ENCODE measurements at regions not wholly inside any gene's neighbourhood (a gene's known extent, or its start where the extent isn't known, plus 50 kb on each side); places are given as distances from the start of the nearest gene placed in this dataset.
A peak's percentile ranks its signal among the peaks of the same experiment; 100 is the strongest.

- Histone ChIP-seq H3K36me3 (no peaks in the 10 kb centered on the region), H3K9me3 (replicated peaks) (no peaks in the 10 kb centered on the region), H3K4me1 (no peaks in the 10 kb centered on the region), H3K4me3 (no peak overlapping the region), H3K27me3 (no peaks in the 10 kb centered on the region), H3K27ac (no peak overlapping the region)
- no peak for DNase-seq
Observed at GRCh38 chr3:146881356-146881755, 276.2 kb upstream of the PLSCR5 start.

GRCh38 chr3:146873748-146874147 is 268.6 kb upstream of the PLSCR5 start:
- Histone ChIP-seq H3K9me3 (replicated peaks) (0 out of 2 replicates have a peak, but pooled peaks cover 6% of the 10 kb centered on the region), H3K27me3 (no peaks in the 10 kb centered on the region), H3K36me3 (no peaks in the 10 kb centered on the region), H3K4me3 (no peak overlapping the region), H3K27ac (no peak overlapping the region), H3K4me1 (peaks cover 3% of the 10 kb centered on the region; the same call in 1 of the 2 replicates)
- DNase-seq: no peak

DNA sequence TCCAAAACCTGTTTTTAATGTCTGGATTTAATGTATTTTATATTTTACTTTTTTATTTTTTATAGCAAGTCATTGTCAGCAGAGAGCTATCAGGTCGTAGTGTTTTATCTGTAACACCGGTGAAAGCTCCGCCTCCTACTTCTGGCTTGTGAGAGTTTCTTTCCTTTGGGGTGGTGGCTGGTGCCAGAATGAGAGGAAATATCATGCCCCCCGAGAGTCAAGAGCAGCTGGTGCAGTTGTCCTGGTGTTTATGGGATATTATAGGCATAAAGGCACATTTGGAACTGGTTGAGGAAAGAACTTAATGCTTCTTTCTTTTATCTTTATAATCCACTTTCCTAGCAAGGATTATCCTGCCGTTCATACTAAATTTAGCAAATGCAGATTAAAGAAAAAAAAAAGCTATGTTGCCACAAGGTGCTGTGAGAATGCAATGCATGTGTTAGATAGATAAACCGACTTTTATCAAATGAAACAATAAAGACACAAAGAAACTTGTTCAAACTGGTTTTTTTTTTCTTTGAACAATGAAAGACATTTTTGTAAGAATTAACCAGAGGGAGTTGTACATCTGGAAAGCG is 260.1 kb upstream of the PLSCR5 start:
- Histone ChIP-seq H3K4me3 (no peak overlapping the region), H3K27ac (no peak overlapping the region), H3K9me3 (replicated peaks) (no peaks in the 10 kb centered on the region), H3K4me1 (peaks cover 11% of the 10 kb centered on the region; the same call in 1 of the 2 replicates), H3K36me3 (no peaks in the 10 kb centered on the region), H3K27me3 (no peaks in the 10 kb centered on the region)
- DNase-seq: peak; percentile 50 to 75

DNA sequence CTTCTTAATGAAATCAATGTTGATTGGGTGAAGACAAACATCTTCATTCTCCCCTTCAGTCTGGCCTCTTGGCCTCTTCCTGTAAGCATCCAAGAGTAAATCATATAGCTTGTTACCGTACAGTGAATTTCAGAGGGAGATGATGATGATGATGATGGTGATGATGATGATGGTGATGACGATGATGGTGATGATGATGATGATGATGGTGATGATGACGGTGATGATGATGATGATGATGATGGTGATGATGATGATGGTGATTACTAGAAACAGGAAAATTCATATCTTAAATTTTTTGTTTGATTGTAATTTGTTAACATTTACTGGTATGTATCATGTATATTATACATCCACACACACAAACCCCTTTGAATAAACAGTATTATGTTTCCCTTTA is 256.1 kb upstream of the PLSCR5 start:
- no peak for DNase-seq
- no peaks in the 10 kb centered on the region for H3K9me3 ChIP-seq (replicated peaks)
- H3K4me1 ChIP-seq: peaks cover 9% of the 10 kb centered on the region; the same call in 1 of the 2 replicates
- H3K4me3 ChIP-seq: no peak overlapping the region
- H3K27me3 ChIP-seq: no peaks in the 10 kb centered on the region
- H3K36me3 ChIP-seq: no peaks in the 10 kb centered on the region
- no peak overlapping the region for H3K27ac ChIP-seq

GRCh38 chr3:146854523-146854922 is 249.4 kb upstream of the PLSCR5 start:
- DNase-seq: no peak
- Histone ChIP-seq H3K4me3 (no peak overlapping the region), H3K9me3 (replicated peaks) (no peaks in the 10 kb centered on the region), H3K36me3 (no peaks in the 10 kb centered on the region), H3K4me1 (no peaks in the 10 kb centered on the region), H3K27me3 (no peaks in the 10 kb centered on the region), H3K27ac (no peak overlapping the region)

GRCh38 chr3:146851665-146852064 is 246.5 kb upstream of the PLSCR5 start:
- no peaks in the 10 kb centered on the region for H3K9me3 ChIP-seq (replicated peaks)
- H3K27ac ChIP-seq: no peak overlapping the region
- no peaks in the 10 kb centered on the region for H3K27me3 ChIP-seq
- H3K4me3 ChIP-seq: no peak overlapping the region
- H3K4me1 ChIP-seq: no peaks in the 10 kb centered on the region
- no peak for DNase-seq
- no peaks in the 10 kb centered on the region for H3K36me3 ChIP-seq

- H3K27me3 ChIP-seq: no peaks in the 10 kb centered on the region
- DNase-seq: peak in 1 of 2 experiments; percentile 77
- no peaks in the 10 kb centered on the region for H3K36me3 ChIP-seq
Observed at GRCh38 chr3:146845361-146845760, 240.2 kb upstream of the PLSCR5 start.

DNA sequence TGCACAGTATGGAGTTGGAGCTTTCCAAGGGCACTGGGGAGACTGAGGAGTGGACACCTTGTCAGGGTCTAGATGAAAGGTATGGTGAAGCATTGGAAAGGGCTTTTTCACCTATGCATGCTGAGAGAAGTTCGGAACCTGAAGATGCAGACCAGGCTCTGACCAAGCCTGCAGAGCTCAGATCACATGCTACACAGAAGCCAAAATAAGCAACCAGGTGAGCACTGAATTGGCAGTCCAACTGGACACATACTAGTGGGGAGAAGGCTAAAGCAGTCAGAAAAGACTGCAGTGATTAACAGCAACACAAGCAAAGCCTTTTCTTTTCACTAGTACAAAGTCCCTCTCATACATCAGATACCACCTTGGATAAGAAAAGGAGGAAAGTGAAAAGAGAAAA is 238.3 kb upstream of the PLSCR5 start:
- no peaks in the 10 kb centered on the region; the same call in 1 of the 2 replicates for H3K9me3 ChIP-seq (replicated peaks)
- no peak overlapping the region for H3K4me3 ChIP-seq
- no peaks in the 10 kb centered on the region for H3K27me3 ChIP-seq
- no peaks in the 10 kb centered on the region for H3K36me3 ChIP-seq
- no peak for DNase-seq
- no peak overlapping the region for H3K27ac ChIP-seq
- H3K4me1 ChIP-seq: peaks cover 12% of the 10 kb centered on the region

More at GRCh38 chr3:146845361-146845760, 240.2 kb upstream of the PLSCR5 start:
- Histone ChIP-seq H3K9me3 (replicated peaks) (no peaks in the 10 kb centered on the region; the same call in 1 of the 2 replicates), H3K4me1 (peaks cover 12% of the 10 kb centered on the region), H3K27ac (peak overlapping the region; percentile 41), H3K4me3 (no peak overlapping the region)

DNA sequence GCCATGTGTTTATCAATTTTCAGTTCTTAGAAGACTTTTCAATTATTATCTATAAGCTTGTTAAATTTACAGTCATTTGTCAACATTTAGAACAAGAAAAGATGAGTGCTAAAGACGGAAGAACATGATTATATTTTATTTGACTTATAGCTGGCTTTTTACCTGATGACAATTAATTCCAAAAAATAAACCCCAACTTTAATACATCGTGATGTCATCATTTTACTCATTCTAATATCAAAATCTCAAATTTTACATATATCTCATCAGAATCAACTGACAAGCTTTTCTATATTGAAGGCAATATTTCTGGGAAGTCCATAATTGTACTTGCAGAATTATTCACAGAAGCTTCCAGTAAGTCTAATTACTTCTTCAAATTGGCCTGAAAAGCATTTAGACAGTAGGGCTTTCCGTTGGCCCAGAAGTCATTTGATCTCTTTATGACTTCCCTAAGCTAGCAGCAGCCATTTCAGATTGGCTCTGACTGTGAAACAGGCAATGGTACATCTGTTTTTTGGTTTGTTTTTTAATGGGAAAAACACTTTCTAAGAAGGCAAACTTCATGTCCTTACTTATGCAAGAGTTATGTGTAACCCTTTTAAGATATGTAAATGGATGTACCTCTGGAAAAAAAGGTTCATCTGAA is 234.7 kb upstream of the PLSCR5 start:
- Histone ChIP-seq H3K4me3 (no peak overlapping the region), H3K27ac (no peak overlapping the region), H3K9me3 (replicated peaks) (no peaks in the 10 kb centered on the region; the same call in 1 of the 2 replicates), H3K27me3 (no peaks in the 10 kb centered on the region), H3K36me3 (no peaks in the 10 kb centered on the region), H3K4me1 (peaks cover 3% of the 10 kb centered on the region)
- DNase-seq: no peak

- no peak overlapping the region for H3K27ac ChIP-seq
- H3K36me3 ChIP-seq: no peaks in the 10 kb centered on the region
- DNase-seq: no peak
- no peaks in the 10 kb centered on the region for H3K9me3 ChIP-seq (replicated peaks)
- H3K4me1 ChIP-seq: no peaks in the 10 kb centered on the region
- no peak overlapping the region for H3K4me3 ChIP-seq
- H3K27me3 ChIP-seq: no peaks in the 10 kb centered on the region
Observed at GRCh38 chr3:146838221-146838620, 233.1 kb upstream of the PLSCR5 start.

- Histone ChIP-seq H3K27ac (no peak overlapping the region), H3K27me3 (no peaks in the 10 kb centered on the region), H3K4me1 (no peaks in the 10 kb centered on the region), H3K4me3 (no peak overlapping the region), H3K9me3 (replicated peaks) (no peaks in the 10 kb centered on the region), H3K36me3 (no peaks in the 10 kb centered on the region)
- no peak for DNase-seq
Observed at GRCh38 chr3:146834917-146835316, 229.8 kb upstream of the PLSCR5 start.

- Histone ChIP-seq H3K27ac (no peak overlapping the region), H3K4me3 (no peak overlapping the region), H3K9me3 (replicated peaks) (0 out of 2 replicates have a peak, but pooled peaks cover 3% of the 10 kb centered on the region), H3K27me3 (no peaks in the 10 kb centered on the region), H3K4me1 (no peaks in the 10 kb centered on the region), H3K36me3 (no peaks in the 10 kb centered on the region)
- no peak for DNase-seq
Observed at GRCh38 chr3:146832857-146833458, 227.8 kb upstream of the PLSCR5 start.

DNA sequence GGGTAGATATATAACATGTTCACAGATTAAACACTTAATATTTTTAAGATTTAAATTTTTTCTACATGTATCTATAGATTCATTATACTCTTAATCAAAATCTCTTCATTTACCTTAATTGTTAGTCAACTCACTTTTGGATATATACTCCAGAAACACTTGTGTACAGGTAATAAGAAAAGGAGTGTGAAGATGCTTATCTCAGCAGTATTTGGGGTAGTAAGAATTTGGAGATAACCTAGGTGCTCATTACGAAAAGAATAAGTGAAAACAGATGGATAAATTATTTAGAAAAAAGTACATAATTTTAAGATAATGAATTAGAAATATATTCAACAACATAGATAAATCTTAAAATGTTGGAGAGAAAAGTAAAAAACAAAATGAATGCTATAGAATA is 226.5 kb upstream of the PLSCR5 start:
- DNase-seq: no peak
- no peaks in the 10 kb centered on the region for H3K36me3 ChIP-seq
- H3K4me1 ChIP-seq: peaks cover 8% of the 10 kb centered on the region
- H3K4me3 ChIP-seq: no peak overlapping the region
- no peaks in the 10 kb centered on the region for H3K27me3 ChIP-seq
- H3K27ac ChIP-seq: no peak overlapping the region
- H3K9me3 ChIP-seq (replicated peaks): 0 out of 2 replicates have a peak, but pooled peaks cover 3% of the 10 kb centered on the region

- Histone ChIP-seq H3K4me3 (no peak overlapping the region), H3K4me1 (peaks cover 8% of the 10 kb centered on the region), H3K27ac (no peak overlapping the region), H3K27me3 (no peaks in the 10 kb centered on the region), H3K9me3 (replicated peaks) (0 out of 2 replicates have a peak, but pooled peaks cover 3% of the 10 kb centered on the region), H3K36me3 (no peaks in the 10 kb centered on the region)
- DNase-seq: no peak
Observed at GRCh38 chr3:146830231-146830630, 225.1 kb upstream of the PLSCR5 start.

DNA sequence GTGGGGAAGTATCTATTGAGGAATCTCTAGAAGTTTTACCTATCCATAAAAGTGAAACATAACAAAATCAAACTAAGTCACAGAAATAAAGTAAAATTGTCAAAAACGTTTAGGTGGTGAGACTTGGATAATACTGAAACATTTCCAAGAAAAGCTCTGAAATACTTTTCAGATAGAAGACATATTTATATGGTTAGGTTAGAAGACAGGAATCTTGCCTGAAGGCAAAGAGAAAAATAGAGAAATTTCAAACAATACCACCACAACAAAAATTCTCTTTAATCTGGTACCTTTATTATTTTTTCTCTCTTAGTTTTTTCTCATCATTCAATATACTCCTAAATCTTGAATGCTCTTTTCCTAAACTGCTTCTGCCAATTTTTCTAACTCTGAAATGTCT is 222.7 kb upstream of the PLSCR5 start:
- H3K9me3 ChIP-seq (replicated peaks): 0 out of 2 replicates have a peak, but pooled peaks cover 3% of the 10 kb centered on the region
- H3K27ac ChIP-seq: no peak overlapping the region
- H3K4me1 ChIP-seq: peaks cover 8% of the 10 kb centered on the region
- H3K36me3 ChIP-seq: no peaks in the 10 kb centered on the region
- no peaks in the 10 kb centered on the region for H3K27me3 ChIP-seq
- no peak for DNase-seq
- no peak overlapping the region for H3K4me3 ChIP-seq

Measured in SJCRH30 (cell line).